ENCODE measurements at regions not wholly inside any gene's neighbourhood (a gene's known extent, or its start where the extent isn't known, plus 50 kb on each side); places are given as distances from the start of the nearest gene placed in this dataset.

GRCh38 chr9:1434811-1435210, 384.7 kb downstream of the DMRT2 start:
- DNase-seq = no peak

GRCh38 chr9:1440256-1440655, 390.1 kb downstream of the DMRT2 start:
- DNase-seq = no peak

GRCh38 chr9:1442105-1442504, 391.9 kb downstream of the DMRT2 start:
- DNase-seq = no peak

- no peak for DNase-seq
These were observed 393.3 kb downstream of the DMRT2 start for GRCh38 chr9:1443450-1443849.

- DNase-seq = no peak
These were observed 396.5 kb downstream of the DMRT2 start for GRCh38 chr9:1446671-1447070.

GRCh38 chr9:1453636-1454035, 403.5 kb downstream of the DMRT2 start:
- DNase-seq = no peak

- no peak for DNase-seq
These were observed 404.1 kb downstream of the DMRT2 start for GRCh38 chr9:1454211-1454610.

- DNase-seq = no peak
These were observed 404.6 kb downstream of the DMRT2 start for GRCh38 chr9:1454616-1455347.

- DNase-seq = no peak
These were observed 405.6 kb downstream of the DMRT2 start for GRCh38 chr9:1455766-1456165.

- DNase-seq = no peak
These were observed 406.3 kb downstream of the DMRT2 start for GRCh38 chr9:1456301-1457024.

GRCh38 chr9:1457460-1457859, 407.3 kb downstream of the DMRT2 start:
- DNase-seq = no peak

- no peak for DNase-seq
These were observed 408.3 kb downstream of the DMRT2 start for GRCh38 chr9:1458503-1458902.

GRCh38 chr9:1460143-1460769, 410.1 kb downstream of the DMRT2 start:
- peak; percentile 13 for DNase-seq

GRCh38 chr9:1461812-1462211, 411.7 kb downstream of the DMRT2 start:
- no peak for DNase-seq

- no peak for DNase-seq
These were observed 412.6 kb downstream of the DMRT2 start for GRCh38 chr9:1462626-1463308.

GRCh38 chr9:1469996-1470395, 419.8 kb downstream of the DMRT2 start:
- DNase-seq = no peak

- DNase-seq = no peak
These were observed 423.9 kb downstream of the DMRT2 start for GRCh38 chr9:1473956-1474634.

- DNase-seq = no peak
These were observed 424.5 kb downstream of the DMRT2 start for GRCh38 chr9:1474671-1475070.

- DNase-seq = no peak
These were observed 440.4 kb downstream of the DMRT2 start for GRCh38 chr9:1490341-1491232.

- no peak for DNase-seq
These were observed 442.0 kb downstream of the DMRT2 start for GRCh38 chr9:1492156-1492555.

- no peak for DNase-seq
These were observed 445.3 kb downstream of the DMRT2 start for GRCh38 chr9:1495282-1496030.
